ENCODE measurements at regions not wholly inside any gene's neighbourhood (a gene's known extent, or its start where the extent isn't known, plus 50 kb on each side); places are given as distances from the start of the nearest gene placed in this dataset.

- no peak for DNase-seq (ENCODE audit: extremely low read depth, insufficient read length)
- Histone ChIP-seq H3K27me3 (replicated peaks; ENCODE audit: control insufficient read depth, insufficient read depth, low read length) (no peaks in the 10 kb centered on the region), H3K4me3 (replicated peaks; ENCODE audit: low read depth, low read length) (no peak overlapping the region), H3K36me3 (ENCODE audit: control insufficient read depth, insufficient read depth, low read length) (no peaks in the 10 kb centered on the region)
- no peak for TF ChIP-seq CTCF (IDR thresholded peaks at IDR 0.05; ENCODE audit: insufficient read depth, low read length, poor library complexity, severe bottlenecking)
These were observed 116.2 kb downstream of the RND3 start for GRCh38 chr2:150371044-150371818.

DNA sequence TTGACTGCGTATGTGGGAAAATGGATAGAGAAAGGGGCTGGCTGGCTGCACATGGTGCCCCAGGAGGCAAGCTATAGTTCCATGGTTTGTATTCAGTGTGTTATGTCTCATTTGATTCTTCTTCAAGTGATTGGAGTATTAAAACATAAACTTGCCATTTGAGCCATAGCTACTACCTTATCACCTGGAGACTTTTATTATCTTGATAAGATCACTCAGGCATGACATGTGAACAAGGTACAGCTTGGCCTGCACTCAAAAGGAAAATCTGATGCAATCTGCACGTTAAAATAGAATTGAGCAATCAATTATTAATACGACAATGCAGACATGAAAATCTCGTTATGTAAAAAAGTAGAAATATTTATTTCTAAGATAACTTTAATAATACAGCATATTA lies 116.9 kb downstream of the RND3 start:
- no peak for DNase-seq (ENCODE audit: extremely low read depth, insufficient read length)
- H3K4me3 ChIP-seq (replicated peaks; ENCODE audit: low read depth, low read length): no peak overlapping the region
- no peaks in the 10 kb centered on the region for H3K36me3 ChIP-seq (ENCODE audit: control insufficient read depth, insufficient read depth, low read length)
- no peak for TF ChIP-seq CTCF (IDR thresholded peaks at IDR 0.05; ENCODE audit: insufficient read depth, low read length, poor library complexity, severe bottlenecking)
- H3K27me3 ChIP-seq (replicated peaks; ENCODE audit: control insufficient read depth, insufficient read depth, low read length): no peaks in the 10 kb centered on the region

GRCh38 chr2:150369862-150370261 lies 117.6 kb downstream of the RND3 start:
- TF ChIP-seq CTCF (IDR thresholded peaks at IDR 0.05; ENCODE audit: insufficient read depth, low read length, poor library complexity, severe bottlenecking): no peak

GRCh38 chr2:150358468-150358807 lies 129.0 kb downstream of the RND3 start:
- DNase-seq (ENCODE audit: extremely low read depth, insufficient read length): no peak
- no peak overlapping the region for H3K4me3 ChIP-seq (replicated peaks; ENCODE audit: low read depth, low read length)
- no peaks in the 10 kb centered on the region; the same call in 1 of the 2 replicates for H3K27me3 ChIP-seq (replicated peaks; ENCODE audit: control insufficient read depth, insufficient read depth, low read length)
- TF ChIP-seq CTCF (IDR thresholded peaks at IDR 0.05; ENCODE audit: insufficient read depth, low read length, poor library complexity, severe bottlenecking): no peak
- no peaks in the 10 kb centered on the region for H3K36me3 ChIP-seq (ENCODE audit: control insufficient read depth, insufficient read depth, low read length)

More at GRCh38 chr2:150369862-150370261, 117.6 kb downstream of the RND3 start:
- H3K27me3 ChIP-seq (replicated peaks; ENCODE audit: control insufficient read depth, insufficient read depth, low read length): no peaks in the 10 kb centered on the region
- no peak for DNase-seq (ENCODE audit: extremely low read depth, insufficient read length)
- H3K4me3 ChIP-seq (replicated peaks; ENCODE audit: low read depth, low read length): no peak overlapping the region
- H3K36me3 ChIP-seq (ENCODE audit: control insufficient read depth, insufficient read depth, low read length): no peaks in the 10 kb centered on the region

- Histone ChIP-seq H3K4me3 (replicated peaks; ENCODE audit: low read depth, low read length) (no peak overlapping the region), H3K36me3 (ENCODE audit: control insufficient read depth, insufficient read depth, low read length) (no peaks in the 10 kb centered on the region), H3K27me3 (replicated peaks; ENCODE audit: control insufficient read depth, insufficient read depth, low read length) (no peaks in the 10 kb centered on the region)
- peak; percentile 59 for DNase-seq (ENCODE audit: extremely low read depth, insufficient read length)
- no peak for TF ChIP-seq CTCF (IDR thresholded peaks at IDR 0.05; ENCODE audit: insufficient read depth, low read length, poor library complexity, severe bottlenecking)
These were observed 129.5 kb downstream of the RND3 start for GRCh38 chr2:150357770-150358467.
